CD14-positive monocyte (primary cell): ENCODE measurements at regions not wholly inside any gene's neighbourhood (a gene's known extent, or its start where the extent isn't known, plus 50 kb on each side); places are given as distances from the start of the nearest gene placed in this dataset.

Experiments used
- DNase-seq, 3 donors: peaks; one replicate each; pipeline ENCODE4 v3.0.0-alpha.2; 2011 to 2022
- H2AFZ ChIP-seq: 2 replicates; pipeline ENCODE4 v1.6.0; 2012; ENCODE audit warnings: mild to moderate bottlenecking, low read depth, low read length, inconsistent platforms; ENCODE audit not compliant: insufficient read depth, poor library complexity, severe bottlenecking
- H3K27ac ChIP-seq, 2 donors: 1 replicate in 1 of 2; 2 replicates in 1 of 2; pipeline ENCODE4 v1.5.1; 2012 to 2013; ENCODE audit warnings: low read length in 2 of 2, control low read depth in 1 of 2, inconsistent platforms in 1 of 2, low read depth in 1 of 2, mild to moderate bottlenecking in 1 of 2
- H3K27me3 ChIP-seq, 2 donors: one replicate each; pipeline versions ENCODE4 v1.6.0 to v1.6.1; 2011 to 2013; ENCODE audit warnings: low read length in 2 of 2; ENCODE audit not compliant: control insufficient read depth in 2 of 2, insufficient read depth in 2 of 2
- H3K36me3 ChIP-seq, 2 donors: replicated peaks in 1 of 2; 1 replicate in 1 of 2; 2 replicates in 1 of 2; pipeline versions ENCODE4 v1.5.1 to v1.6.1; 2012 to 2013; ENCODE audit warnings: low read length in 2 of 2, control low read depth in 1 of 2, inconsistent platforms in 1 of 2, mild to moderate bottlenecking in 1 of 2; ENCODE audit not compliant: insufficient read depth in 2 of 2, control insufficient read depth in 1 of 2
- H3K4me1 ChIP-seq, 2 donors: 1 replicate in 1 of 2; 2 replicates in 1 of 2; pipeline versions ENCODE4 v1.5.1 to v1.6.1; 2012 to 2013; ENCODE audit warnings: low read length in 2 of 2, control low read depth in 1 of 2, inconsistent platforms in 1 of 2, mild to moderate bottlenecking in 1 of 2, moderate library complexity in 1 of 2; ENCODE audit not compliant: insufficient read depth in 2 of 2, control insufficient read depth in 1 of 2
- H3K4me2 ChIP-seq: replicated peaks from 2 replicates; pipeline ENCODE3; 2012; ENCODE audit warnings: low read length, moderate library complexity, mild to moderate bottlenecking; ENCODE audit not compliant: poor library complexity, severe bottlenecking; ENCODE audit errors: extremely low read depth
- H3K4me3 ChIP-seq, 3 experiments: fragments of 200-600 bp in 1 of 3; sonication (generic) in 1 of 3; replicated peaks in 1 of 3; 1 replicate in 2 of 3; 2 replicates in 1 of 3; pipeline ENCODE4 v1.5.1; 2011 to 2013; ENCODE audit warnings: low read length in 3 of 3, mild to moderate bottlenecking in 3 of 3, control low read depth in 2 of 3, low read depth in 2 of 3, inconsistent platforms in 1 of 3, moderate library complexity in 1 of 3
- H3K79me2 ChIP-seq: 2 replicates; pipeline ENCODE4 v1.6.0; 2012; ENCODE audit warnings: mild to moderate bottlenecking, control low read depth, inconsistent platforms, low read length, moderate library complexity; ENCODE audit not compliant: insufficient read depth
- H3K9ac ChIP-seq: 2 replicates; pipeline ENCODE4 v1.6.0; 2017; ENCODE audit warnings: low read length, mild to moderate bottlenecking; ENCODE audit not compliant: insufficient read depth, poor library complexity, severe bottlenecking
- H3K9me3 ChIP-seq, 2 donors: replicated peaks in 1 of 2; 1 replicate in 1 of 2; 2 replicates in 1 of 2; pipeline versions ENCODE4 v1.5.1 to v1.6.1; 2012 to 2013; ENCODE audit warnings: low read length in 2 of 2, control low read depth in 1 of 2; ENCODE audit not compliant: control insufficient read depth in 1 of 2, insufficient read depth in 1 of 2
- H4K20me1 ChIP-seq: 2 replicates; pipeline ENCODE4 v1.6.0; 2012; ENCODE audit warnings: mild to moderate bottlenecking, low read length, control low read depth, moderate library complexity; ENCODE audit not compliant: insufficient read depth
- H3K27ac Mint-ChIP-seq, 7 donors: one replicate each; pipeline ENCODE4 v1.8.0; 2020; ENCODE audit warnings: mild to moderate bottlenecking in 7 of 7, mixed read lengths in 7 of 7, moderate library complexity in 6 of 7, inconsistent platforms in 2 of 7
- H3K27me3 Mint-ChIP-seq, 3 donors: one replicate each; pipeline ENCODE4 v1.8.0; 2021 to 2022; ENCODE audit warnings: low read depth in 3 of 3, mild to moderate bottlenecking in 3 of 3, mixed read lengths in 3 of 3, moderate library complexity in 3 of 3, inconsistent platforms in 1 of 3
- H3K36me3 Mint-ChIP-seq, 2 donors: one replicate each; pipeline ENCODE4 v1.8.0; 2020; ENCODE audit warnings: mixed read lengths in 2 of 2, inconsistent platforms in 1 of 2, mild to moderate bottlenecking in 1 of 2
- H3K4me1 Mint-ChIP-seq: one replicate; pipeline ENCODE4 v1.8.0; 2020; ENCODE audit warnings: mild to moderate bottlenecking, mixed read lengths
- H3K4me3 Mint-ChIP-seq, 2 donors: one replicate each; pipeline ENCODE4 v1.8.0; 2020; ENCODE audit warnings: mild to moderate bottlenecking in 2 of 2, mixed read lengths in 2 of 2, moderate library complexity in 1 of 2
- H3K9me3 Mint-ChIP-seq, 7 donors: one replicate each; pipeline ENCODE4 v1.8.0; 2020 to 2022; ENCODE audit warnings: mixed read lengths in 7 of 7, mild to moderate bottlenecking in 6 of 7, moderate library complexity in 6 of 7, inconsistent platforms in 2 of 7
- CTCF ChIP-seq: fragments of 200-600 bp; IDR thresholded peaks from one replicate; pipeline ENCODE4 v1.8.0; 2022; ENCODE audit warnings: antibody characterized with exemption, mild to moderate bottlenecking
- WGBS: methylation state at CpG from one replicate; pipeline ENCODE4 v1.1.5; 2013; ENCODE audit warnings: missing lambda C conversion rate; ENCODE audit not compliant: insufficient coverage; 5-methylcytosine and 5-hydroxymethylcytosine counted together
- intact Hi-C, 2 donors: fragments of 100-400 bp; cut with micrococcal nuclease; formaldehyde crosslinking; loops; one replicate each; pipeline versions ENCODE4 v1.15.0 to v1.15.1; 2023

GRCh38 chr16:64321066-64321465 lies 800.8 kb downstream of the CDH11 start:
- Histone ChIP-seq H3K27ac (no peak overlapping the region), H3K36me3 (no peaks in the 10 kb centered on the region), H4K20me1 (no peaks in the 10 kb centered on the region), H3K79me2 (no peaks in the 10 kb centered on the region), H3K4me2 (no peak overlapping the region), H3K9me3 (no peaks in the 10 kb centered on the region), H3K9ac (no peak overlapping the region), H3K4me3 (no peak overlapping the region), H3K27me3 (no peaks in the 10 kb centered on the region), H3K4me1 (no peaks in the 10 kb centered on the region), H2AFZ (no peak overlapping the region)
- Mint-ChIP-seq H3K27ac (no peak overlapping the region), H3K4me3 (no peak overlapping the region), H3K4me1 (no peaks in the 10 kb centered on the region), H3K27me3 (peaks cover 0 to 4% (median 0%) of the 10 kb centered on the region in 3 donors), H3K9me3 (no peaks in the 10 kb centered on the region), H3K36me3 (no peaks in the 10 kb centered on the region)
- no CpG with 5 or more reads among the region's 1 CpG for WGBS
- DNase-seq, result no peak
- no peak for TF ChIP-seq CTCF
- intact Hi-C loops, result no loop called here

DNA sequence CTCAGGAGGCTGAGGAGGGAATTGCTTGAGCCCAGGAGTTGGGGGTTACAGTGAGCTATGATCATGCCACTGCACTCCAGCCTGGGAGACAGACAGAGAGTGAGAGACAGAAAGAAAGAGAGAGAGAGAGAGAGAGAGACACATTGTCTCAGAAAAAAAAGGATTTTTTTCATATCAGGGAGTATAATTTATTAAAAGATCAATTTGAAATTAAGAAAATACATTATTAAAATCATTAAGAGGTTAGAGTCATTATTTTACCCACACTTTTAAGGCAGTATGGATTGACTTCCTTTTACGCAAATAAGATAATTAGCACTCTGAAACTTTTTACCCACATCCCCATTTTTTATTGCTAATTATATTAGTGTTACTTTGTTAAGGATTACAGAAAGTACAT lies 804.3 kb downstream of the CDH11 start:
- no peak overlapping the region for H3K27ac Mint-ChIP-seq
- Histone ChIP-seq H3K9me3 (no peaks in the 10 kb centered on the region), H3K9ac (no peak overlapping the region), H3K4me3 (no peak overlapping the region), H3K79me2 (no peaks in the 10 kb centered on the region), H2AFZ (no peak overlapping the region), H3K27ac (no peak overlapping the region), H4K20me1 (no peaks in the 10 kb centered on the region), H3K36me3 (no peaks in the 10 kb centered on the region), H3K4me2 (no peak overlapping the region), H3K4me1 (no peaks in the 10 kb centered on the region), H3K27me3 (no peaks in the 10 kb centered on the region)
- DNase-seq, result no peak
- H3K4me3 Mint-ChIP-seq, result no peak overlapping the region
- intact Hi-C loops, result no loop called here
- WGBS, result no CpG with 5 or more reads among the region's 1 CpG
- TF ChIP-seq CTCF, result no peak
- H3K27me3 Mint-ChIP-seq, result peaks cover 0 to 2% (median 1%) of the 10 kb centered on the region in 3 donors
- H3K36me3 Mint-ChIP-seq, result no peaks in the 10 kb centered on the region
- H3K9me3 Mint-ChIP-seq, result peaks cover 0 to 2% (median 0%) of the 10 kb centered on the region in 7 donors
- H3K4me1 Mint-ChIP-seq, result no peaks in the 10 kb centered on the region
